GM04503 (cell line): ENCODE measurements at regions not wholly inside any gene's neighbourhood (a gene's known extent, or its start where the extent isn't known, plus 50 kb on each side); places are given as distances from the start of the nearest gene placed in this dataset.
"Not testable (repeated sequence)": the region's sequence is repeated elsewhere in the genome, so short reads cannot be mapped to it uniquely, and the experiment has no call there.

Experiments used
- DNase-seq: peaks from one replicate; pipeline ENCODE4 v3.0.0-alpha.2; 2012; ENCODE audit warnings: low read depth

DNA sequence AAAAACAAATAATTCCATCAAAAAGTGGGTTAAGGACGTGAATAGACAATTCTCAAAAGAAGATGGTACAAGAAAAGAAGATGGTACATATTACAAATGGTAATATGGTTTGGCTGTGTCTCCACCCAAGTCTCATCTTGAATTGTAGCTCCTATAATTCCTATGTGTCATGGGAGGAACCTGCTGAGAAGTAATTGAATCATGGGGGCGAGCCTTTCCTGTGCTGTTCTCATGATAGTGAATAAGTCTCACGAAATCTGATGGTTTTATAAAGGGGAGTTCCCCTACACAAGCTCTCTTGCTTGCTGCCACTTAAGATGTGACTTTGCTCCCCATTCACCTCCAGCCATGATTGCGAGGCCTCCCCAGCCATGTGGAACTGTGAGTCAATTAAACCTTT is 172.9 kb downstream of the C11orf91 start:
- not testable (repeated sequence) for DNase-seq

DNA sequence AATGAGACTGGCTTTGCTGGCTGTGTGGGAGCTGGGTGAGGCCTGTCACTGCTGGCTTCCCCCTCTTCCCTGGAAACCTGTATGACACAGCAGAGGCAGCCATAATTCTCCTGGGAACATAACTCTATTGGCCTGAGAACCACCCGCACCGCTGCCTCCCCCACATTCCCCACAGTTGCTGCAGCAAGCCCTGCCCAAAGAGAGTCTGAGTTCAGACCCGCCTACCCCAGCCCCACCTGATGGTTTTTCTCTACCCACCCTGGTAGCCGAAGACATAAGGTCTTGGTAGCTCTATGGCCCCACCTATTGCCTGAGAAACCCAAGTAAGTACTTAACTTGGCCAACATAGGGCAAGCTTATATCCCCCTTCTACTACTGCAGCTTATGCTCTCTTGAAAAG is 174.8 kb downstream of the C11orf91 start:
- no peak for DNase-seq

DNA sequence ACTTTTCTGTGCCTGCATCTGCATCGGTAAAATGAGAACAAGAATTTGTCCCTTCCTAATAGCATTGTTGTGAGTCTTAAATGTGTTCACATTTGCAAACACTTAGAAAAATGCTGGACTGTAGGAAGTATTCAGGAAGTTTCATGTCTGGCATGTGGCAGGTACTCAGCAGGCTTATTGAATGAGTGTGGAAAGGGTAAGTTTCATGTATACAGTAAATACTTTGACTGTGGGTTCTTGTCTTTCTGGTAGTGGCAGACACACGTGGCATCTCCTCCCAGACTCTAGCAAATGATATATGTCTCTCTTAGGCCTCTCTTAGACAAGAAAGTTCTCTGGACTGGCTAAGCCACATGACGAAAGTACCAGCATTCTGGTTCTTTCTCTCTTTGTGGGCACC is 179.2 kb downstream of the C11orf91 start:
- DNase-seq, result no peak

DNA sequence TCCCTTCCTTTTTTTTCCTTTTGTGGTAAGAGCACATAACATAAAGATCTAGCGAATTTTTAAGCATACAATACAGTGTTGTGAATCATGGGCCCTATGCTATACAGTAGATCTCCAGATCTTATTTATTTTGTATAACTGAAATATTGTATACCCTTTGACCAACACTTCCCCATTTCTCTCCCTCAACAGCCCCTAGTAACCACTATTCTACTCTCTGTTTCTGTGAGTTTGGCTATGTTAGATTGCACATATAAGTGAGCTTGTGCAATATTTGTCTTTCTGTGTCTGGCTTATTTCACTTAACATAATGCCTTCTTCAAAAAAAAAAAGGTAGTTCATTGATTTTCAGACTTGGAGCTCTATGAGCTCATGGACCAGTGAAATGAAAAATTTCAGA is 180.5 kb downstream of the C11orf91 start:
- DNase-seq, result no peak

DNA sequence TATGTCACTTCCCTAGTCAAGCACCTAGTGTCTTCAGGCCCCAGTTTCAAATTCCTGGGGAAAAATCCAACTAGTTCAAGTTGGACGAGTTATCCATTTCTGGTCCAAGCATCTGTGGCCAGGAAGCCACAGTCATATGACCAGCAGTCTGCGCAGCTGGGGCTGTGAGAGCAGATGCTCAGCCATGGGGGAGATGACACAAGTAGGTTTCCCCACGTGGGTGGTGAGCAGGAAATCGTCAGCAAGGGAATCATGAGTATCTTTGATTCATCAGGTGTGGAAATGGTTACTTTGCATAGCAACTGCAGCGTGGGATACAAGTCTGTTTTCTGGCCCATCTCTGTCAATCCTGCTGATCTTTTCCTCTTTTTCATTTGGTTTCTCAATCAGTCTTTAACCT is 185.3 kb downstream of the C11orf91 start:
- DNase-seq, result peak; percentile 25

DNA sequence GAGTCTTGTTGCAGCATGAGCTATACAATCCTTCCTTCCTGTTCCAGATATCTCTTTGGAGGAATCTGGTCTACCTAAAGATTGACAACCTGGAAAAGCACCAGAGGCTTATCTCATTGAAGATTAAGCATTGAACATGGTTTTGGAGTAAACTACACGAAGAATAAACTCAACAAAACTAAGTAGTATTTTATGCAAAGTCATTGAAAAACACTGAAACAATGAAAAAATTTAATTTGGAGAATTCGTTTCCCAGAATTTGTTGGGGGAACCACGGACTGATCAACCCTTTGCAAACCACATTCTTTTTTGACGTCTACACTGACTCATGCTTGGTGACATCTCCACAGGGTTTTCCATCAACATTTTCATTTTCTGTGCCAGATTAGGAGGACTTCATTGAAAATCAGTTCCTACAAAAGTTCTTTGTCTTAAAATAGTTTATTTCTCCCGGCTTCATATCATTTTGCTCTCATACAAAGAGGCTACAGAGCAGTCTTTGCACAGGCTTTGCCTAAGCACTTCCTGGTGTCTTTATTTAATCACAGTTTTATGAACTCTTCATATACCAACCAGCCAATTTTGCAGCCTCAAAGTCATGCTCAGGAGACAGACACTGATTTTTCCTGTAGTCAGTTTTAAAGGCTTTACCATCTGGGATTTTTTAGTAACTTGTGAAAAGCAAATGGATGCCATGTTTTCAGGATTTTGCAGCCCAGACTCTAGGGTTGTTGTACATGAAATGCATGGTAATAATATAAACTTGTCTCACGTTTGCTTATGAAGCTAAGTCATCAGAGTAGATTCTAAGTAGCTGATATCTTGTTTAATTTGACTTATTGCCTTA is 186.3 kb downstream of the C11orf91 start:
- no peak for DNase-seq

DNA sequence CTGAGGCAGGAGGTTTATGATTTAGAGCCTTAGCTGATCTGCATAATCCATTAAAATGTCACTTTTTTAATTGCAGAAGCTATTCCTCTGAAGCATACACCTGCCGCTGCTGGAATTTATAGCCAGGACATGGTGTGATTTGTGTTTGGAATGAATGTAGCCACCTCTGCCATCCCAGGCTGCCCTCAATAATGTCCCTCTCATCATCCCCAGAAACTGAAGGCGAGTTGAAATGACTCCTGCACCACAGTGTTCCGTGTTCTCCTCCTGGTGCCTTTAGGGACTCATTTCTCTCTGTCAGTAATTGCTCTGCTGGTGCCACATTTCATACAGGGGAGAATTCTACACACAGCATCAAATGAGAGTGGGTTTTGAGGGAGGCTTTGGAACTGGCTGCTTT is 191.0 kb downstream of the C11orf91 start:
- no peak for DNase-seq

DNA sequence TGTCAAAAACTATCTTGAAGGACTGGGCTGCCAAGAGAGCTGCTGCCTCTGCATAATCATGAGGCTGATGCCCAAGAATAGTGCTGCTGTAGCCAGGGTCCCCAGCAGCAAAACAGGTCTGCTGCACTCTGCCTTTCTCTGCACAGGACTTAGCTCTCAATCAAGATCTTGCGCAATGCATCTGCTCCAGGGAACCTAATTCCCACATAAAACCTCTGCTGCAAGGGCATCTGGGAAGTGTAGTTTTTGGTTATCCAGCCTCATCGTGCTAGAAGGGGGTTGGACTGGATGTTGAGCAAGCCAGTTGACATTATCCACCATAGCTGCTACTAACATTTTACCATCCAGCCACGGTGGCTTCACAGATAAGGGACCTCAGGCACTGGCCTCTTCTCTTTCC is 192.7 kb downstream of the C11orf91 start:
- no peak for DNase-seq

DNA sequence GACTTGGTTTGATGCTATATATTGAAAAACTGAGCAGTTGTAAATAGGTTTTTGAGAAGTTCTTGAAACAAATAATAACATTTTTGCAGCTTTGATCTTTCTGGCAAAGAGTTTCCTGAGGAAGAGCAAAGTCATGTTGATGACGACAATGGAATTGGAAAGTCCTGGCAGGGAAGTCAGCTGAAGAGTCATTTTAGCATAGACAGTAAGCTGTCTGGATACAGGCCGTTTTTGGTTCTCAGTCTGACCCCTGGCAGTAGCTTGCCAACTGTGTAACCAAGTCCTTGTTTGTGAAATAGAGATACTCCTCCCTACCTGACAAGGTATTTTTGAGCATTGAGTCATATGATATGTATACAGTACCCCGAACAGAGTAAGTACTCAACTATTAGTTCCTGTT is 193.3 kb downstream of the C11orf91 start:
- no peak for DNase-seq

DNA sequence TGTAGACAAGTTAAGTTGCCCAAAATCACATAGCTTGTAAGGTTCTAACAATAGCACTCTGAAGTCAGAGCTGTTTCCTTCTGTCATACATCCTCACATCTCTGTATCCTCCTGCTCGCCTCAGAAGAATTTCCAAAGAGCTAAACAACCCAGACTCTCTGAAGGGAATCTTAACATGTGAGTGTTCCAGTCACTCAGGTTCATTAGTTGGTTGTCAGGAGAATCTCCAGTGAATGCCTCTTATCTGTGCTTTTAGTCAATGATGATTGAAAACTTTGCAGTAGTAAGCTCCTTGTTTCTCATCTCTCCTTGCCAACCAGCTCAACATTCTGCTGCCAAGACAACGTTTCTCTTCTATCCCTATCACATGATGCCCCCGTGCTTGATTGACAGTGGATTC is 195.5 kb downstream of the C11orf91 start:
- DNase-seq, result no peak

DNA sequence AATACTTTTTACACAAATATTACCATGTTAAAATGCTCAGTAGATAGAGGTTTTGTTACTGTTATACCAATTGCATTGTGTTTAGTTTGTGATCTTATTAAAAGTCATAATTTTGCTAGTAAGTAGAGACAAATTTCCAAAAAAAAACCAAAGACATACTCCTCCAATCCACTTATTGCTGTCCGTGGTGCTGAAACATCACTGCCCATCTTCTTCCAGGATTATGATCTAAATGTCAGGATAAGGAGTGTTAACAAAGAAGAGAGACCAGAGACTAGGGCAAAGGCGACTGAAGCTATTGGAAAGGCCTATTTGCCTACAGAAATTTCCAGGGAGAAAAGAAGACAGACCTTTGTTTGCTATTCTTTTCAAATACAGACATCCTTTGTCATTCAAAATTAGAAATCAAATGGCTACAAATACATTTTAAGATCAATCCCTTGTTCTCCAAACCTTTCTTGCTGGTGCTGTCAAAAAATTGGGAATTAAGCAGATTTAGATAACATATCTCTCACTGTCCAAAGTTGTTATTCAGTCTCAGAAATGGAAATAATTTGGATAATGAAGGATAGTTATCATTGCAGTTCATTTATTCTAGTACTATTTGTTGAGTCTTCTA is 199.7 kb downstream of the C11orf91 start:
- DNase-seq, result no peak

DNA sequence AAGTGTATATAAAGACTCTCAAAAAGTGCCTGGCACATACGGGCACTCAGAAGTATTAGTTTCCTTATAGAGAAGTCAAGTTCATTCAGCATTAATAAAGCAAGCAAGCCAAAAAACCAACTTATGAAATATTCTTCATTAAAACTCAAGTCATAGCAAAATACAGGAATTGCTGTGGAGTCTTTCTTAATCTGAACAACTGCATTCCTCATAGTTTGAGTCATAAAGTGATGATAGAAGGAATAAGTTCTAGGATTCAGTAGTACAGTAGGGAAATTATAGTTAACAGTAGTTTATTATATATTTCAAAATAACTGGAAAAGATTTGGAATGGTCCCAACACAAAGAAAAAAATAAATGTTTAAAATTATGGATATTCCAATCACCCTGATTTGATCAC is 200.3 kb downstream of the C11orf91 start:
- DNase-seq, result no peak

DNA sequence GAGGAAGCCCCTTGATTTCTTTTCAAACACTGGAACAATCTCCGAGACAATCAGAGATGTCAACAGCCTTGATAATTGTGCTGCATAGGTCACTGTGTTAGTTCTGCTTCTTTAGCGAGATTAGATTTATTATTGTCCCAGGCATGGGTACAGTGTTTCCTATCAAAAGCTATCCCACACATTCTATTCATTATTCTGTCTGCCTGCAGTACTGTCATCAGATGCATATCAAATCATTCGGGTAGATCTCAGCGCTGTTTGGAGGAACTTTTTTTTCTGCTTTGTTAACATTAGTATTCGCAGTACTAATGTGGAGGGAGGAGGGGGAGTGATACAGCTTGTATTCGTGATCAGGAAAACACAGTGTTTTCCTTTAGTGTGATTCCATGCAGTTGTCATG is 208.0 kb downstream of the C11orf91 start:
- DNase-seq, result no peak

DNA sequence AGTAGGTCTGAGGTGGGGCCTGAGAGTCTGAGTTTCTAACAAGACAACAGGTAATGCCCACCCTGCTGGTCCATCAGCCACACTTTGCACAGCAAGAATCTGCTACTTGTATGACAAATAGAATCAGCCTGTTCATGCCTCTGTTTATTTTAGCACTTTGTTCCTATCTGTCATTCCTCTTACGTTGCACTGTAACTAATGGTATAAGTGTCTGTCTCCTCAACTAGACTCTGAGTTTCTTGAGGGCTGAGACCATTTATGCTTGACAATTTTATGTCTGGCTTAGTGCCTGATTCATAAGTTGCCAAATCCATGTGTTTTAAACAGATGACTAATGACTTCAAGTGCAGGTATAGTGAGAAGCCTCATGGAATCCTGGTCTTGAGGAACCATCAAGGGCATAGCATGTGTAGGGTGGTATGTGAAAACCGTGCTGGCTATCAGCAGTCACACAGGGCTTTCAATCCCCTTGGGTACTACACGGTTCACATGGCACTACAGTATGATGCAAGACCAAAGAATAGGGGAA is 209.7 kb downstream of the C11orf91 start:
- no peak for DNase-seq

DNA sequence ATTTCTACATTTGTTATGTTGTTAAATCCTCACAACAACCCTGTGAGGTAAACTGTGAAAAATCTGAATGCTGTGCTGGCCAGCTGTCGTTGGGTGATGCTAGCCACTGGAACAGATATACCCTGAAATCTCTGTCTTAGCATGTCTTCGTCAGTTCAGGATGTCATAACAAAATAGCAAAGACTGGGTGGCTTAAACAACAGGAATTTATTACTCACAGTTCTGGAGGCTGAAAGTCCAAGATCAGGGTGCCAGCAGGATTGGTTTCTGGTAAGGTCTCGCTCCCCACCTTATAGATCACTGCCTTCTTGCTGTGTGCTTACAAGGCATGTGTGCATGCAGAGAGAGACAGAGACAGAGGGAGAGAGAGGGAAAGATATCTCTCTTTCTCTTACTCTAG is 211.7 kb downstream of the C11orf91 start:
- DNase-seq, result no peak

DNA sequence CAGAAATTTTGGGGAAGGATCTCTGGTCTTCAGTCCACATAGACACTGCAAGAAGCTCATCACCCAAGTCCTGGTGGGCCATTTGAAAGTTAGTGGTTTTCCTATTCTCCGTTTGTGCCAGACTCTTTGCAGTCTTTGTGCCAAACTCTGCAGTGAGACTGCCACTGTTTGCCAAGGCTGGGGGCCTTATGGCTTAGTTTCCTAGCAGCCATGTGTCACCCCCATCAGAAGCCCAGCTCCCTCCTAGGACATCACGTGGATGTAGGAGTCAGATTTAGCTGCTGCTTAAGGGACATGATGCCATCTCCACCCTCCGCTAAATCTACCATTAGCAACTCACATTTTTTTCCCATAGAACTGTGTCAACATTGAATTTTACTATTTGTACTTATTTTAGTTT is 220.0 kb downstream of the C11orf91 start:
- no peak for DNase-seq

DNA sequence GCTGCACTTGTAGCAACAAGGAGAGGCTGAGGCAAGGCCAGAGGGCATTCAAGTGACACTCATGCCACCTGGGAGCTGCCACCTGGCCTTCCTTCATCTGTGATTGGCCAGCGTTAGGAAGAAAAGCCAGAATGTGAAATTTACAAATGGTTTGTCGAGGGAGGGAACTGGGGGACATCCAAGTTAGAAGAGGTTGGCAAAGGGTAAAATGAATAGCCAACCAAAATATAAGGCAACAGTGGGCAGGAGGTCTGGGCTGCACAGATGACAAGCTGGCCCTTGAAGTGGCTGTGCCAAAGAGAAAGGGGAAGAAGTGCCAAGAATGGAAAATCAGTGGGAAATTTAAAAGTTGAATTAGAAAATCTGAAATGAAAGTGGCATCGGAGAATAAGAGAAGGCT is 221.4 kb downstream of the C11orf91 start:
- DNase-seq, result no peak

DNA sequence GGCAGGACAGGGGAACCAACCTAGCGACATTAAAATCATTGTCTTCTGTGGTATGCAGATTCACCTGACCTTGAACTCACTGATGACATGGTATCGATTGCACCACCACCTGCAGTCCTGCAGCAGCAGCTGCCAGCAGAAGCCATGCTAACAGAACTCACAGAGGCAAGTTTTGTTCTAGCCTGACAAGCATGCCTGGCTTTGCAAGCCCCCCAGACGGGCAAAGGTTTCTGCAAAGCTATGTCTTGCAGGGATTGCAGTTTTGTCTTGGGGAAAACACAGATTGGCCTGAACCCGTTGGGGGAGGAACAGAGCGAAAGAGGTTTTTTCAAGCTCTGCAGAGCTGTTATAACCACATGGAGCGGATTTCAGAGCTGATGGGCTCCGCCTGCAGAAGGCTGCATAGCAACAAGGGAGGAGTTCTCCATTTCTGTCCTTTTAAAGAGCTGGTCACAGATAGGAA is 221.0 kb downstream of the HIPK3 start:
- DNase-seq, result no peak

DNA sequence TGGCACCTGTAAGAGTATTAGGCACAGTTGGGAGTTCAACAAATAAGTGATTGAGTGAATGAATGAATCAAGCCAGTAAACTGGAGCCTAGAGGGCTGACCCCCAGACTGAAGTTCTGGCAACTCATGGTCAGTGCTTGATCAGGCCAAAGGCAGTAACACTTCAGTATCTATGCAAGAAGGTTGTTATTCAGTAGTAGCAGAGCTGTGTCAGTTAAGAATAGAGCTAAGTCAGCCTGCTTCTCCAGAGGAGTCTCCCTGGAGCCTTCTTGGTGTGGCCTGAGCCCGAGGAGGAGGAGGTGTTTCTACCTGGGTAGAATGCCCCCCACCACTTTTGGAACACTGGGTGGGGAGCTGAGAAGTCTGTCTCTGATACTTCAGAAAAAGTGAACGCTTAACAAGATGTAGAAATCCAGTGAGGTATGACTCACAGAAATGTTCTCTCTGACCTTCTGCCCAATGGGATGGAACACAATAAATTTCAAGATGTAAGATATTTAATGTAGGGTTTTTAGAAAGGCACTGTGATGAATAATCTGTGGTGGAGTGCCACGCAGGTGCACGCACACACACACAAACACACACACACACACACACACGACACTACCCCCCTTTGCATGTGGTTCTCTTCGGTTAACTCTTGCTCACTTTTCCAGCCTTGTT is 219.9 kb downstream of the HIPK3 start:
- no peak for DNase-seq

DNA sequence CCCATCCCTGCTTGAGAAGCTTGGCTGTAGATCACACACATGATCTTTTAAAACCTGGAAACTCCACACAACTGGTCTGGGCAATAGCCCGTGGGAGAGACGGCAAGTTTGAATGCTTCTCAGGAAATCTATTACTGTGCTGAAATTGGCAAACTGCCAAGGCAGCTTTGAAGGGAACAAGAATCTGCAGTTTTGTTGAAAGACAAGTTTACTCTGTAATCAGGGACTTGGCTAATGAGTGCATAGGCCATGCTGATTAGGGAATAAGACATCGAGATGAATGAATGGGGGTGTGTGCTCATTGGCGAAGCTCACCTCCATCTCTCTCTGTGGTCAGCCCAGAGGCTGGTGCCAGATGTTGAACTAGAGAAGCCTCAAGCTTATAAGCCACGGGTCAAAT is 218.8 kb downstream of the HIPK3 start:
- no peak for DNase-seq

DNA sequence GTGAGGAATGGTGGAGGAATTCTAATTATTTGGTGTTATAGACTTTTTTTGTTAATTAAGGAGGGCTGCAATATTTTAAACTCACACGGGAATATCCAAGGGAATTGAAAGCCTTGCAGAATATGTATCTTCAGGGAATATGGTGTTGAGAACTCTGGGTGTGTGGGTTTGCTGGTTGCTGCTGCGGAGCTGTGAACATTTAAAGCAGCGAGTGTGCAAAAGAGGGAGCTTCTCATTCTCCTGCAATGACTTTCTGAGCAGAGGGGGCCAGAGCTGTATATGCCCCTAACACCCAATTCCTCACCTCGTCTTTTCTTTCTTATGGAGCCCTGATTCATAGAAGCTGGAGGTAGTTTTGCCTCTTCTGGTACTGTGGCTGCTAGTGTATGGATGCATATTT is 217.7 kb downstream of the HIPK3 start:
- no peak for DNase-seq

DNA sequence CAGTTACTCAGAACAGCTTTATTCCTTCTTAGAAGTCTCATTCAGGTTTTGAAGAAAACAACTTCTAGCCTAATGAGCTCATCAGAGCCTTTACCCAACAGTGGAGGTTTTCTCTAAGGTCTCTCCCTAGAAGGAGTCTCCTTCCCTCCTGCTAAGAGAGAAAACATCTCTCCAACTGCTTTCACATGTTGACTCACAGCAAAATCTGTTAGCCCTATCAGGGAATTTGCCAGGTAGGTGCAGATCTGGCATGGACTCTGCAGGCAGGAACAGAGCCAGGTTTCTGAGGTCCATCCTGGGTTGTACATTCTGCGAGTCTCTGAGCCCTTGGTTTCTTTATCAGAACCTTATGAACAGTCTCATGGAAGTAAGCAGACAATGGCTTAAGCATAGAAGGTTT is 214.4 kb downstream of the HIPK3 start:
- DNase-seq, result no peak

DNA sequence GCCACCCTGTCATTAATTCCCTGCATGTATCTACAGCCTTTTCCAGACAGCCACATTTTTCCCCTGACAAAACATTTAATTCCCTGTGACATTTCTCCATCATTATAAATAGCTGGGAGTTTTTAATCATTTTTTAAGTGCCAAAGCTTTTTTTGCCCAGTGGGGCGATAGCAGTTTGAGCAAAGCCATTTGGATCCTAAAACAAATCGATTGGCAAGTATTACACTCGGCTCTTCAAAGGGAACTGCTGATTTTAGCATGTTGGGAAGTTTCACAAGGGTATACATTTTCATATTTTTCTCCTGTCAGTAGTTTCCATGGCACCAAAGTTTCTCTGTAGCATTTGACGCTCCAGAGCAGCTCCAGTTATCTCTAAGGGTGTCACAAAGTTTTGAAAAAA is 210.8 kb downstream of the HIPK3 start:
- no peak for DNase-seq
